IMR-90 (cell line): ENCODE measurements at regions not wholly inside any gene's neighbourhood (a gene's known extent, or its start where the extent isn't known, plus 50 kb on each side); places are given as distances from the start of the nearest gene placed in this dataset.
"Not testable (repeated sequence)": the region's sequence is repeated elsewhere in the genome, so short reads cannot be mapped to it uniquely, and the experiment has no call there.

Source experiments
- ATAC-seq: fragments of 200-7000 bp; cut with Tn5 transposase; 2 replicates; pipeline ENCODE4 v1.9.1; 2020; ENCODE audit warnings: low read depth, mild to moderate bottlenecking, moderate library complexity
- BruUV-seq: library from RNA; stranded (reverse); fragments of 400-500 nt; replicated peaks from 2 replicates; lab custom pipeline; 2021; lab: Mats Ljungman, UMichigan
- CTCF ChIA-PET: fragments of 300-600 bp; formaldehyde crosslinking; extraction: SDS; loops from one replicate; lab custom pipeline; 2021; ENCODE audit warnings: antibody characterized with exemption; lab: Yijun Ruan, JAX
- POLR2A ChIA-PET: fragments of 300-600 bp; sonication (Branson Sonifier 250); formaldehyde crosslinking; loops from one replicate; lab custom pipeline; 2022; ENCODE audit warnings: antibody characterized with exemption; ENCODE audit not compliant: unreplicated experiment; lab: Charles Lee
- DNase-seq: peaks from one replicate; pipeline ENCODE4 v3.0.0; 2013
- H2AFZ ChIP-seq: replicated peaks from 2 replicates; pipeline ENCODE3; 2013; ENCODE audit warnings: low read length, mild to moderate bottlenecking; ENCODE audit not compliant: poor library complexity
- H2AK5ac ChIP-seq: 2 replicates; pipeline ENCODE4 v1.6.1; 2013; ENCODE audit warnings: low read depth, low read length, inconsistent platforms
- H2AK9ac ChIP-seq: replicated peaks from 2 replicates; pipeline ENCODE3; 2013; ENCODE audit warnings: mild to moderate bottlenecking, low read depth, low read length, moderate library complexity; ENCODE audit not compliant: poor library complexity
- H2BK120ac ChIP-seq: 2 replicates; pipeline ENCODE4 v1.6.1; 2013; ENCODE audit warnings: low read depth, low read length, inconsistent platforms
- H2BK15ac ChIP-seq: 3 replicates; pipeline ENCODE4 v1.6.1; 2013; ENCODE audit warnings: low read depth, low read length, inconsistent platforms
- H2BK20ac ChIP-seq: 2 replicates; pipeline ENCODE4 v1.6.1; 2013; ENCODE audit warnings: low read depth, mild to moderate bottlenecking, inconsistent platforms, low read length, moderate library complexity
- H2BK5ac ChIP-seq: 2 replicates; pipeline ENCODE4 v1.6.1; 2013; ENCODE audit warnings: mild to moderate bottlenecking, low read depth, low read length, inconsistent platforms; ENCODE audit not compliant: poor library complexity, severe bottlenecking
- H3K14ac ChIP-seq: replicated peaks from 2 replicates; pipeline ENCODE4 v1.6.1; 2013; ENCODE audit warnings: low read depth, low read length, inconsistent platforms
- H3K18ac ChIP-seq: 2 replicates; pipeline ENCODE4 v1.6.1; 2013; ENCODE audit warnings: low read depth, low read length, control low read depth
- H3K23ac ChIP-seq: 2 replicates; pipeline ENCODE4 v1.6.1; 2013; ENCODE audit warnings: low read depth, low read length, inconsistent platforms
- H3K27ac ChIP-seq: 2 replicates; pipeline ENCODE4 v1.5.1; 2013; ENCODE audit warnings: mild to moderate bottlenecking, control low read depth, low read length; ENCODE audit not compliant: insufficient read depth
- H3K27me3 ChIP-seq: 2 replicates; pipeline ENCODE4 v1.6.1; 2013; ENCODE audit warnings: low read length; ENCODE audit not compliant: control insufficient read depth, insufficient read depth
- H3K36me3 ChIP-seq: 2 replicates; pipeline ENCODE4 v1.6.1; 2013; ENCODE audit warnings: low read length, mixed read lengths; ENCODE audit not compliant: control insufficient read depth, insufficient read depth
- H3K4ac ChIP-seq: 2 replicates; pipeline ENCODE4 v1.6.1; 2013; ENCODE audit warnings: low read depth, low read length, inconsistent platforms
- H3K4me1 ChIP-seq: 2 replicates; pipeline ENCODE4 v1.6.1; 2013; ENCODE audit warnings: low read length, mixed read lengths; ENCODE audit not compliant: control insufficient read depth, insufficient read depth
- H3K4me2 ChIP-seq: 2 replicates; pipeline ENCODE4 v1.6.1; 2013; ENCODE audit warnings: low read depth, mild to moderate bottlenecking, control low read depth, low read length, moderate library complexity
- H3K4me3 ChIP-seq: 2 replicates; pipeline ENCODE4 v1.5.1; 2013; ENCODE audit warnings: low read depth, mild to moderate bottlenecking, control low read depth, low read length, moderate library complexity; ENCODE audit not compliant: insufficient read depth
- H3K56ac ChIP-seq: 2 replicates; pipeline ENCODE4 v1.6.1; 2013; ENCODE audit warnings: low read length, inconsistent platforms; ENCODE audit not compliant: insufficient read depth; ENCODE audit errors: extremely low read depth
- H3K79me1 ChIP-seq, 2 experiments: 2 replicates each; pipeline ENCODE4 v1.6.1; 2013; ENCODE audit warnings: low read length in 2 of 2, inconsistent platforms in 1 of 2, low read depth in 1 of 2
- H3K9ac ChIP-seq: 2 replicates; pipeline ENCODE4 v1.6.1; 2013; ENCODE audit warnings: low read depth, low read length, control low read depth
- H3K9me1 ChIP-seq: 2 replicates; pipeline ENCODE4 v1.6.1; 2013; ENCODE audit warnings: low read length, inconsistent platforms; ENCODE audit not compliant: insufficient read depth
- H3K9me3 ChIP-seq: 2 replicates; pipeline ENCODE4 v1.6.1; 2013; ENCODE audit warnings: low read length; ENCODE audit not compliant: control insufficient read depth, insufficient read depth
- H4K20me1 ChIP-seq: 2 replicates; pipeline ENCODE4 v1.6.1; 2013; ENCODE audit warnings: low read length, inconsistent platforms; ENCODE audit not compliant: insufficient read depth
- H4K5ac ChIP-seq: 2 replicates; pipeline ENCODE4 v1.6.1; 2013; ENCODE audit warnings: mild to moderate bottlenecking, low read depth, low read length, control low read depth
- H4K8ac ChIP-seq, 2 experiments: 2 replicates each; pipeline ENCODE4 v1.6.1; 2013; ENCODE audit warnings: low read depth in 2 of 2, low read length in 2 of 2, control low read depth in 1 of 2, inconsistent platforms in 1 of 2
- H4K91ac ChIP-seq: 2 replicates; pipeline ENCODE4 v1.6.1; 2013; ENCODE audit warnings: low read depth, low read length, inconsistent platforms; ENCODE audit not compliant: insufficient read depth
- WGBS, 2 experiments: methylation state at CpG; one replicate each; pipeline versions ENCODE4 v1.1.5 to v1.1.7; 2013; ENCODE audit warnings: missing lambda C conversion rate in 2 of 2; ENCODE audit not compliant: insufficient read length in 1 of 2; ENCODE audit errors: extremely low coverage in 2 of 2; 5-methylcytosine and 5-hydroxymethylcytosine counted together
- dilution Hi-C: fragments of 300-500 bp; cut with HindIII; formaldehyde crosslinking; loops from one replicate; pipeline ENCODE4 v1.14.3; 2018; ENCODE audit warnings: low sequenced_read_pairs; ENCODE audit not compliant: unreplicated experiment
- in situ Hi-C: fragments of 300-500 bp; cut with MboI; formaldehyde crosslinking; loops from 3 replicates; pipeline ENCODE4 v1.14.3; 2019; ENCODE audit warnings: low sequenced_read_pairs, inconsistent platforms, mixed read lengths
- intact Hi-C: fragments of 100-400 bp; cut with micrococcal nuclease; formaldehyde crosslinking; loops from 2 replicates; pipeline ENCODE4 v1.10.0; 2022

DNA sequence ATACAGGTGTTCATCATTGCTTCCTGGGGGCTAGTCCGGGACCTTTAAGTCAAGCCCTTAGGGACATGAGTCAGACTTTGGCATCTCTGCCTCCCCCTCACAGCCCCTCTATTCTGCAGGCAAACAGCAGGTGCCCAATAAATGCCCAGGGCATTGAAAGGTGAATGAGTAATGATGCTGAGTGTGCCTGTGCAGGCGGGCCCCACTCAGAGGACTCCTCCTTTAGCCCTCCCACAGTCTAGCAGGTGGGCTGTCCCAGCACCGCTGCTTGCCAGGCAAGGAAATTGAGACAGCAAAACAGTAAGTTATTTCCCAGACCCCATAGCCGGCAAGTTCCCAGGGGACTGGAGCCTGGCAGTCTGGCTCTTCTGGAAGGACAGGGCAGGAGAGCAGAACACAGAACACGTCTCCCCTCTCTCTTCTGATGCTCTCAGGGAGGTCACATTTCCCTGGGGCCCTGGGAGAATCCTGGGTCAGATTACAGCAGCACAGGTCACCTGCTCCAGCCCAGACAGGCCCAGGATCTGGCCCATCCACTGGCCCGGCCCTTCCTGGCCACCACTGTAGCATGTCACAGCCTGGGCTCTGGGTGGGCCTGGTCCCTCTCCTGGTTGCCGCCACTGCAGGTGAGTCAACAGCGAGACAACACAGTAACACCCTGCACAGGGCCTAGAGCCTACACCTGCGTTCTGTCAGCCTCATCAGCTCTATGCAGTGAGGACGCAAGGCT is 108.7 kb upstream of the MTLN start:
- H3K18ac ChIP-seq, H2BK120ac ChIP-seq, H2BK20ac ChIP-seq, H3K27me3 ChIP-seq, H2AK9ac ChIP-seq, H3K4me1 ChIP-seq, BruUV-seq, dilution Hi-C loops, H3K4me3 ChIP-seq, H3K9ac ChIP-seq, H3K9me3 ChIP-seq, H4K91ac ChIP-seq, H3K4me2 ChIP-seq, H2AK5ac ChIP-seq, H2AFZ ChIP-seq, ATAC-seq, H3K4ac ChIP-seq, POLR2A ChIA-PET, H3K9me1 ChIP-seq, intact Hi-C loops, in situ Hi-C loops, H3K56ac ChIP-seq, H2BK15ac ChIP-seq, DNase-seq, H3K27ac ChIP-seq, CTCF ChIA-PET, H2BK5ac ChIP-seq, H4K20me1 ChIP-seq, H4K5ac ChIP-seq, H3K36me3 ChIP-seq, H3K14ac ChIP-seq, H3K23ac ChIP-seq, H4K8ac ChIP-seq, H3K79me1 ChIP-seq: not testable (repeated sequence)
- WGBS, 2 experiments, result no CpG with 5 or more reads among the region's 10 CpGs

DNA sequence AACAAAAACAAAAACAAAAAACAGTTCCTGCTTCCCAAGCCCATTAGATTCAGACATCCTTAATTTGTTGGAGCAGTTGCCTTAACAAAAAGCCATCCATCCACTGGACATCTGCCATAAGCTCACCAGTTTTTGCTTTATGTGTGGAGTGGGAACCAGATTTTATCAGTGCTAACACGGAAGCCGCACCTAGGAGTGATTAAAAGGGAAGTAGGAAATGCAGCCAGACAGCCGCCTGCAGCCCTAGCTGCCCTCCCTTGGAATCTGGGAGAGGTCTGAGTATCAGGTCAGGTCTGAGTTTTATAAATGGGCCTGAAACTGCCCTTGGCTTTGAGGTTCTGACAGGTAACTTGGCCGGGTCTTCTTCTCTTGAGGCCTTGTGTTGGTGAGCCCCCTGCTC is 106.6 kb upstream of the MTLN start:
- H3K9ac ChIP-seq, intact Hi-C loops, H2BK5ac ChIP-seq, dilution Hi-C loops, ATAC-seq, H3K4ac ChIP-seq, H4K8ac ChIP-seq, H3K56ac ChIP-seq, H2AFZ ChIP-seq, H3K4me3 ChIP-seq, BruUV-seq, CTCF ChIA-PET, H4K5ac ChIP-seq, H3K4me1 ChIP-seq, H3K27me3 ChIP-seq, H3K18ac ChIP-seq, H2AK5ac ChIP-seq, H2BK120ac ChIP-seq, H3K14ac ChIP-seq, DNase-seq, H3K23ac ChIP-seq, in situ Hi-C loops, H2AK9ac ChIP-seq, H4K20me1 ChIP-seq, H3K27ac ChIP-seq, H2BK20ac ChIP-seq, H3K9me1 ChIP-seq, H3K36me3 ChIP-seq, POLR2A ChIA-PET, H3K79me1 ChIP-seq, H3K4me2 ChIP-seq, H3K9me3 ChIP-seq, H2BK15ac ChIP-seq, H4K91ac ChIP-seq: not testable (repeated sequence)
- no CpG with 5 or more reads among the region's 4 CpGs for WGBS, 2 experiments
